Stomach (tissue), 4 donors: ENCODE measurements at regions not wholly inside any gene's neighbourhood (a gene's known extent, or its start where the extent isn't known, plus 50 kb on each side); places are given as distances from the start of the nearest gene placed in this dataset.

Experiments
- CTCF ChIP-seq, 7 experiments: fragments of 450-650 bp in 4 of 7; fragments of 200-600 bp in 3 of 7; sonication (generic) in 3 of 7; IDR thresholded peaks; one replicate each; pipeline ENCODE4 v1.5.1; 2016 to 2019; ENCODE audit warnings: antibody characterized with exemption in 7 of 7, control low read depth in 2 of 7, mild to moderate bottlenecking in 1 of 7
- EP300 ChIP-seq: sonication (generic); formaldehyde crosslinking; IDR thresholded peaks from one replicate; pipeline ENCODE4 v1.6.1; 2017; ENCODE audit warnings: antibody characterized with exemption
- POLR2A ChIP-seq, 4 donors: fragments of 450-650 bp; IDR thresholded peaks; one replicate each; pipeline ENCODE4 v1.6.1; 2016; ENCODE audit warnings: antibody characterized with exemption in 4 of 4, control low read depth in 2 of 4, mild to moderate bottlenecking in 1 of 4, moderate library complexity in 1 of 4
- POLR2AphosphoS5 ChIP-seq, 3 donors: sonication (generic); formaldehyde crosslinking; IDR thresholded peaks; one replicate each; pipeline ENCODE4 v1.6.1; 2016; ENCODE audit warnings: antibody characterized with exemption in 3 of 3

GRCh38 chr4:78710536-78710935 is 65.6 kb upstream of the BMP2K start:
- TF ChIP-seq POLR2AphosphoS5 (IDR thresholded peaks at IDR 0.05) (no peak), CTCF (IDR thresholded peaks at IDR 0.05) (no peak), EP300 (no peak), POLR2A (IDR thresholded peaks at IDR 0.05) (no peak)
